ENCODE measurements at regions not wholly inside any gene's neighbourhood (a gene's known extent, or its start where the extent isn't known, plus 50 kb on each side); places are given as distances from the start of the nearest gene placed in this dataset.

DNA sequence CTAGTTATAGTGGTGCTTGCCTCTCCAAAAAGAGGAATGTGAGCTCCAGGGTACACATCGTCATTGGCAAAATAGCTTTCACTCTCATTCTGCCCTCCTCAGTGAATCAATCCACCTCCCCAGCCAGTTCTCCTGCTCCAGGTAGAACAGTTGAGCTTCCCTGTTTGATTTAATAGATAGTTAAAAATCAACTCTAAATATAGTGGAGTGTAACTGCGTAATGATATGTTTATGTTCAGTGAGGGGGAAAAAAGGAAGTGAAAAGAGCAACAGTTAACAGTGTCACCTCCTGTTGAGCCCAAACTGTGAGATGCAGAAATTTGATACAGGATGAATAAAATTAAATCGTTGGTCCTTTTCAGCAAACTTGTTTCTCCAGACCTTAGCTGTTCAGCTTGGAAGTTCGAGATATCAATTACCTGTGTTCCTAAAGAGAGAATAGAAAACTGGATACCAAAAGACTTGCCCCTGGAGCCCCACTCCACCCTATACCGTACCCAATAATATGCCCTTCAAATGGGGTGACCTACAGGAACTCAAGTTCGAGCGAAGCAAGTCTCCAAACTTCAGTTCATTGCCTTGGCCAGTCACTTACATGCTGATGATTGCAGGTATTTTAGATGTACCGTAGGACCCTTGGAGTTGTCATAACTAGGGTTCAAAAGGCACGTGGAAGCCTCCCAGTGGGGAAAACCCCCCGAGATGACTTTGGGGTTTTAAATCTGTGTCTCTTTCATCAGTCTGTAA, 708.4 kb downstream of the RNF144A start:
- WGBS (ENCODE audit: extremely low coverage, insufficient coverage, insufficient read length), result no CpG with 5 or more reads among the region's 10 CpGs

DNA sequence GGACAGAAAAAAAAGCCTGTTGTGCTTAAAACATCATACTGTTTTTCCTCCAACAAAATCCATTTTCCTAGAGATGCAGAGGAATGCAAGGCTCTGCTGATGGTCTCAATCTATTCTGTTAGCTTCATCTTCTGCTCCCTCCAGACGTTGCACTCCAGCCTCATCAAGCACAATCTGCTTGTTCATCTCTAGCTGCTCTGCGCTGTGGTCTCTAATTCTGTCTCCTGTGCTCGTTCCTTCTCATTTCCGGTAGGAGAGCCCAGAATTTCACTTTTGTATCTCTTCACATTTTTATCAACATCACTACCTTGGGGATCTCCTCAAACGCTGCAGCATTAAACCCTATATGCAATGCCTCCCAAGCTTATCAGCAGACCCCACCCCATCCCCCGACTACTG, 708.9 kb downstream of the RNF144A start:
- Histone ChIP-seq H2AK5ac (ENCODE audit: low read length) (no peak overlapping the region), H3K79me1 (ENCODE audit: low read length) (no peaks in the 10 kb centered on the region), H3K18ac (ENCODE audit: low read length) (no peak overlapping the region), H3K14ac (ENCODE audit: low read length) (no peak overlapping the region), H2BK5ac (ENCODE audit: low read depth, low read length, poor library complexity) (no peak overlapping the region), H3K36me3 (ENCODE audit: control insufficient read depth in 1 of 2, insufficient read depth in 2 of 2, low read length in 2 of 2) (no peaks in the 10 kb centered on the region), H3K23ac (ENCODE audit: low read length) (no peak overlapping the region), H2AFZ (ENCODE audit: insufficient read depth, low read length, poor library complexity) (no peak overlapping the region), H3K4me2 (ENCODE audit: low read length) (no peak overlapping the region), H2BK120ac (ENCODE audit: insufficient read depth, low read length, poor library complexity) (no peak overlapping the region), H3K9ac (ENCODE audit: low read length) (no peak overlapping the region), H3K27ac (ENCODE audit: low read depth, low read length) (no peak overlapping the region), H3K4ac (ENCODE audit: low read depth, low read length) (no peak overlapping the region), H3K9me3 (ENCODE audit: insufficient read depth, low read depth, low read length) (no peaks in the 10 kb centered on the region), H2BK12ac (ENCODE audit: low read length) (no peak overlapping the region), H4K12ac (ENCODE audit: low read depth, low read length) (no peak overlapping the region), H3K79me2 (ENCODE audit: control insufficient read depth, insufficient read depth, low read length, poor library complexity) (no peaks in the 10 kb centered on the region), H3K4me3 (ENCODE audit: low read depth, low read length) (no peak overlapping the region), H3K4me1 (ENCODE audit: control insufficient read depth in 1 of 2, insufficient read depth in 2 of 2, low read length in 2 of 2) (no peaks in the 10 kb centered on the region), H4K91ac (ENCODE audit: low read depth, low read length) (no peak overlapping the region), H3K27me3 (ENCODE audit: insufficient read depth, low read length) (no peaks in the 10 kb centered on the region), H4K8ac (ENCODE audit: low read depth, low read length) (no peak overlapping the region)
- WGBS (ENCODE audit: extremely low coverage, insufficient coverage, insufficient read length), result no CpG with 5 or more reads among the region's 6 CpGs
- no peak for DNase-seq

More for the DNA sequence above, 708.4 kb downstream of the RNF144A start:
- Histone ChIP-seq H2BK5ac (ENCODE audit: low read depth, low read length, poor library complexity) (no peak overlapping the region), H3K79me2 (ENCODE audit: control insufficient read depth, insufficient read depth, low read length, poor library complexity) (no peaks in the 10 kb centered on the region), H4K8ac (ENCODE audit: low read depth, low read length) (no peak overlapping the region), H3K4ac (ENCODE audit: low read depth, low read length) (no peak overlapping the region), H4K12ac (ENCODE audit: low read depth, low read length) (no peak overlapping the region), H3K36me3 (ENCODE audit: control insufficient read depth in 1 of 2, insufficient read depth in 2 of 2, low read length in 2 of 2) (no peaks in the 10 kb centered on the region), H4K91ac (ENCODE audit: low read depth, low read length) (no peak overlapping the region), H3K4me1 (ENCODE audit: control insufficient read depth in 1 of 2, insufficient read depth in 2 of 2, low read length in 2 of 2) (no peaks in the 10 kb centered on the region), H2BK12ac (ENCODE audit: low read length) (no peak overlapping the region), H3K18ac (ENCODE audit: low read length) (no peak overlapping the region), H3K4me2 (ENCODE audit: low read length) (no peak overlapping the region), H3K4me3 (ENCODE audit: low read depth, low read length) (no peak overlapping the region), H3K27me3 (ENCODE audit: insufficient read depth, low read length) (no peaks in the 10 kb centered on the region), H3K23ac (ENCODE audit: low read length) (no peak overlapping the region), H3K27ac (ENCODE audit: low read depth, low read length) (no peak overlapping the region), H2AK5ac (ENCODE audit: low read length) (no peak overlapping the region), H3K79me1 (ENCODE audit: low read length) (no peaks in the 10 kb centered on the region), H2AFZ (ENCODE audit: insufficient read depth, low read length, poor library complexity) (no peak overlapping the region), H2BK120ac (ENCODE audit: insufficient read depth, low read length, poor library complexity) (no peak overlapping the region), H3K14ac (ENCODE audit: low read length) (no peak overlapping the region), H3K9ac (ENCODE audit: low read length) (no peak overlapping the region), H3K9me3 (ENCODE audit: insufficient read depth, low read depth, low read length) (no peaks in the 10 kb centered on the region)
- DNase-seq, result no peak

DNA sequence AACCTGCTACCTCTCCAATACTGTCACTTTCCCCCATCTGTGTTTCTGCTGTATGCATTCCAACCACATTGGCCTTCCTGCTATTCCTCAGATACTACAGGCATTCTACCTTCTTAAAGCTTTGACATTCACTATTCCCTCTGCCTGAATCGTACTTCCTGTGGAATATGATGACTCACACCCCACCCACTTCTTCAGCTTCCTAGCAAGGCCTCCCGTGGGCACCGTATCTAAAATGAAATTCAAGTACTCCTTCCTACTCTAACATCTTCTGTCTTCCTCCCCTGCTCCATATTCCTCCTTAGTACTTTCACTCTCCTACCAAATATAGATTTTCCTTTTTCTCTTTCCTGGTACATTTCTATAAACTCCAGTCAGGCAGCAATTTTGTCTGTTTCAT, 710.4 kb downstream of the RNF144A start:
- Histone ChIP-seq H2AFZ (ENCODE audit: insufficient read depth, low read length, poor library complexity) (no peak overlapping the region), H3K36me3 (ENCODE audit: control insufficient read depth in 1 of 2, insufficient read depth in 2 of 2, low read length in 2 of 2) (no peaks in the 10 kb centered on the region), H3K18ac (ENCODE audit: low read length) (no peak overlapping the region), H2BK12ac (ENCODE audit: low read length) (no peak overlapping the region), H3K4me3 (ENCODE audit: low read depth, low read length) (no peak overlapping the region), H3K9ac (ENCODE audit: low read length) (no peak overlapping the region), H2BK120ac (ENCODE audit: insufficient read depth, low read length, poor library complexity) (no peak overlapping the region), H3K27ac (ENCODE audit: low read depth, low read length) (no peak overlapping the region), H2AK5ac (ENCODE audit: low read length) (no peak overlapping the region), H3K14ac (ENCODE audit: low read length) (no peak overlapping the region), H3K23ac (ENCODE audit: low read length) (no peak overlapping the region), H3K4ac (ENCODE audit: low read depth, low read length) (no peak overlapping the region), H3K4me2 (ENCODE audit: low read length) (no peak overlapping the region), H4K12ac (ENCODE audit: low read depth, low read length) (no peak overlapping the region), H4K91ac (ENCODE audit: low read depth, low read length) (no peak overlapping the region), H3K27me3 (ENCODE audit: insufficient read depth, low read length) (no peaks in the 10 kb centered on the region), H4K8ac (ENCODE audit: low read depth, low read length) (no peak overlapping the region), H3K79me1 (ENCODE audit: low read length) (no peaks in the 10 kb centered on the region), H3K79me2 (ENCODE audit: control insufficient read depth, insufficient read depth, low read length, poor library complexity) (no peaks in the 10 kb centered on the region), H3K9me3 (ENCODE audit: insufficient read depth, low read depth, low read length) (peaks cover 2% of the 10 kb centered on the region), H2BK5ac (ENCODE audit: low read depth, low read length, poor library complexity) (no peak overlapping the region), H3K4me1 (ENCODE audit: control insufficient read depth in 1 of 2, insufficient read depth in 2 of 2, low read length in 2 of 2) (no peaks in the 10 kb centered on the region)
- WGBS (ENCODE audit: extremely low coverage, insufficient coverage, insufficient read length), result no CpG with 5 or more reads among the region's 3 CpGs
- DNase-seq, result no peak

DNA sequence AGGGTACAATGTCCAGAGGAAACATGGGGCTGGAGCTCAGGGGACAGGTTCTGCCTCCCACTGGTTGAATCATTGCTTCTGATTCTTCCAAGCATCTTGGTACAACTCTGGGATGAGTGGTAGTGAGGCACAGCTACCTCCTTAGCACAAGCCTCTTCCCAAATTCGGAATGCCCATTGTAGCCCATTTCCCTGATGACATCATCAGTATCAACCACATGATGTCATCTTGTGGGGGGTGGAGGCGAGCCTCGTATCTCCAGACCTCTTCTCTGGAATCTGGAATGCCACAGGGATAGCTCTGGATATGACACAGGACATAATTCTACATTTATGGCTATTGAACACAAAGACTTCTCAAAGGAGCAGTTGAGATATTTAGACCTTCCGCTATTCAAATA, 715.2 kb downstream of the RNF144A start:
- Histone ChIP-seq H2BK120ac (ENCODE audit: insufficient read depth, low read length, poor library complexity) (no peak overlapping the region), H3K36me3 (ENCODE audit: control insufficient read depth in 1 of 2, insufficient read depth in 2 of 2, low read length in 2 of 2) (no peaks in the 10 kb centered on the region)

More for the DNA sequence above, 715.2 kb downstream of the RNF144A start:
- Histone ChIP-seq H3K79me1 (ENCODE audit: low read length) (no peaks in the 10 kb centered on the region), H3K4ac (ENCODE audit: low read depth, low read length) (no peak overlapping the region), H2AFZ (ENCODE audit: insufficient read depth, low read length, poor library complexity) (no peak overlapping the region), H3K27me3 (ENCODE audit: insufficient read depth, low read length) (peaks cover 2% of the 10 kb centered on the region), H4K12ac (ENCODE audit: low read depth, low read length) (no peak overlapping the region), H3K4me1 (ENCODE audit: control insufficient read depth in 1 of 2, insufficient read depth in 2 of 2, low read length in 2 of 2) (no peaks in the 10 kb centered on the region), H3K9me3 (ENCODE audit: insufficient read depth, low read depth, low read length) (peaks cover 2% of the 10 kb centered on the region), H3K27ac (ENCODE audit: low read depth, low read length) (no peak overlapping the region), H2BK12ac (ENCODE audit: low read length) (no peak overlapping the region), H3K4me2 (ENCODE audit: low read length) (no peak overlapping the region), H3K18ac (ENCODE audit: low read length) (no peak overlapping the region), H3K23ac (ENCODE audit: low read length) (no peak overlapping the region), H3K9ac (ENCODE audit: low read length) (no peak overlapping the region), H2BK5ac (ENCODE audit: low read depth, low read length, poor library complexity) (no peak overlapping the region), H4K8ac (ENCODE audit: low read depth, low read length) (no peak overlapping the region), H2AK5ac (ENCODE audit: low read length) (no peak overlapping the region), H4K91ac (ENCODE audit: low read depth, low read length) (no peak overlapping the region), H3K14ac (ENCODE audit: low read length) (no peak overlapping the region), H3K79me2 (ENCODE audit: control insufficient read depth, insufficient read depth, low read length, poor library complexity) (no peaks in the 10 kb centered on the region), H3K4me3 (ENCODE audit: low read depth, low read length) (no peak overlapping the region)
- no CpG with 5 or more reads among the region's 4 CpGs for WGBS (ENCODE audit: extremely low coverage, insufficient coverage, insufficient read length)
- no peak for DNase-seq

Data from trophoblast cell (in vitro differentiated cells and primary cell).